ENCODE measurements at regions not wholly inside any gene's neighbourhood (a gene's known extent, or its start where the extent isn't known, plus 50 kb on each side); places are given as distances from the start of the nearest gene placed in this dataset.

DNA sequence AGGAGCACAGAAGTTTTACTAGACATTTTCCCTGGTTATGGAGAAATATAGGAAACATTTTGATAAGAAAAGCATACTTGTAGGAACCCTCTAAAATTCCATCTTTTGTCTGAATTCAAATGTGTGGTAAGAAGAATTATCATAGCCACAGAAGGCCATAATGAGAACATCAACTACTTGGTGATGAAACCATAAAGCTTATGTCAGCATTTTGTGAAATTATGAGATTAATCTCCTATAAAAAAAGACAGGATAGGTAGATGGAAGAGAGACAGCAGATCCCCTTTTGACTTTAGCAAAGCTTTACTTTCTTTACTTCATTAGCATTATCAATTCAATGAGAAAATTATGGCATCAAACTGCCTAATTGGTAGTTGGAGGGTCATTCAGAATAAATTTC lies 697.0 kb downstream of the IGSF11 start:
- Histone ChIP-seq H3K36me3 (ENCODE audit: insufficient read depth, low read length) (no peaks in the 10 kb centered on the region), H3K9me3 (ENCODE audit: control insufficient read depth in 1 of 2, insufficient read depth in 1 of 2, low read length in 2 of 2) (peaks cover 4 to 9% of the 10 kb centered on the region in 2 experiments), H3K4me1 (ENCODE audit: insufficient read depth, low read length) (no peaks in the 10 kb centered on the region), H3K27me3 (ENCODE audit: control insufficient read depth in 1 of 2, insufficient read depth in 2 of 2, low read length in 2 of 2) (no peaks in the 10 kb centered on the region), H3K27ac (ENCODE audit: low read depth in 1 of 2, low read length in 2 of 2) (no peak overlapping the region), H3K4me3 (ENCODE audit: low read length) (no peak overlapping the region)
- no peak for DNase-seq
- ATAC-seq (ENCODE audit: poor library complexity) = no peak
- H3K4me1 Mint-ChIP-seq (ENCODE audit: low read depth) = no peaks in the 10 kb centered on the region
- no peak overlapping the region for H3K4me3 Mint-ChIP-seq
- CTCF ChIA-PET = no interaction called here
- TF ChIP-seq, protein P1, sequence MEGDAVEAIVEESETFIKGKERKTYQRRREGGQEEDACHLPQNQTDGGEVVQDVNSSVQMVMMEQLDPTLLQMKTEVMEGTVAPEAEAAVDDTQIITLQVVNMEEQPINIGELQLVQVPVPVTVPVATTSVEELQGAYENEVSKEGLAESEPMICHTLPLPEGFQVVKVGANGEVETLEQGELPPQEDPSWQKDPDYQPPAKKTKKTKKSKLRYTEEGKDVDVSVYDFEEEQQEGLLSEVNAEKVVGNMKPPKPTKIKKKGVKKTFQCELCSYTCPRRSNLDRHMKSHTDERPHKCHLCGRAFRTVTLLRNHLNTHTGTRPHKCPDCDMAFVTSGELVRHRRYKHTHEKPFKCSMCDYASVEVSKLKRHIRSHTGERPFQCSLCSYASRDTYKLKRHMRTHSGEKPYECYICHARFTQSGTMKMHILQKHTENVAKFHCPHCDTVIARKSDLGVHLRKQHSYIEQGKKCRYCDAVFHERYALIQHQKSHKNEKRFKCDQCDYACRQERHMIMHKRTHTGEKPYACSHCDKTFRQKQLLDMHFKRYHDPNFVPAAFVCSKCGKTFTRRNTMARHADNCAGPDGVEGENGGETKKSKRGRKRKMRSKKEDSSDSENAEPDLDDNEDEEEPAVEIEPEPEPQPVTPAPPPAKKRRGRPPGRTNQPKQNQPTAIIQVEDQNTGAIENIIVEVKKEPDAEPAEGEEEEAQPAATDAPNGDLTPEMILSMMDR (IDR thresholded peaks at IDR 0.05) = no peak
- POLR2A ChIA-PET = no interaction called here
- no peak overlapping the region for H3K27ac Mint-ChIP-seq
- H3K27me3 Mint-ChIP-seq = no peaks in the 10 kb centered on the region
- H3K36me3 Mint-ChIP-seq (ENCODE audit: low read depth) = no peaks in the 10 kb centered on the region
- intact Hi-C loops (cut with DNase I, micrococcal nuclease) = no loop called here
- peaks cover 3% of the 10 kb centered on the region for H3K9me3 Mint-ChIP-seq

DNA sequence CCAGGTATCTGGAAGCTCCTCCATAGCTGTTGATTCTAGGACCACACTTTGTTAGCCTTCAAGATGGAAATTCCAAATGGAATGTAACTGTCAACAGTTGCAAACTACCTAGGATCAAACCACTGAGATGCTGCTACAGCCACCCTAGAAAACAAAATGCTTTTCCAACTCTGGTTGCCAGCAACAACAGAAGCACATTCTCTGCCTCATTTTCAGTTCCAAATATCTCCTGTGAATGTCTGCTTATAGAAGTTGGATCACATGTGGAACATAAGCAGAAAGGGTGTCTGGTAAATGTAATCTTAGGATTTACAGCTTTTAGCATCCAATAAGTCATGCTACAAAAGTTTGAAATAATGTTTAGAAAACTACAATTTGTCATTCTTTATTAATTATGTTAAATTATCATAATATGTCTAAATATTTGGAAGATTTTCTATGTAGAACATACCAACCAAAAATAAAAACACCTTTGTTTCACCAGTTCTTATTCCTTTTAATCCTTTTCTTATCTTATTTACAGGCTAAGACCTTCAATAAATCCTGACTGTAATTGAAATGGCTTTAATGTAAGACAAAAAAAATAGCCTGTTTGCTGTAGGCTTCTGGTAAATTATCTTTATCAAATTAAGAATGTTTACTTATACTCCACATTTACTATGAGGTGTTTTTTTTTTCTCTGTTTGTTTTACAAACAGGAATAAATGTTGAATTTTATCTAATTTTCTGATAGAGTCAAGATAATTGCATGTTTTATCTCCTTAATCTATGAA lies 687.1 kb downstream of the IGSF11 start:
- ChIA-PET CTCF (no interaction called here), POLR2A (no interaction called here)
- H3K4me1 ChIP-seq (ENCODE audit: insufficient read depth, low read length) = no peaks in the 10 kb centered on the region
- peaks cover 8% of the 10 kb centered on the region for H3K9me3 Mint-ChIP-seq
- intact Hi-C loops (cut with DNase I, micrococcal nuclease) = no loop called here
- ATAC-seq (ENCODE audit: poor library complexity) = no peak
- no peaks in the 10 kb centered on the region for H3K36me3 Mint-ChIP-seq (ENCODE audit: low read depth)
- H3K27ac Mint-ChIP-seq = no peak overlapping the region
- H3K4me1 Mint-ChIP-seq (ENCODE audit: low read depth) = no peaks in the 10 kb centered on the region
- TF ChIP-seq, protein P1 (IDR thresholded peaks at IDR 0.05) = no peak
- H3K4me3 Mint-ChIP-seq = no peak overlapping the region
- H3K27ac ChIP-seq (ENCODE audit: low read depth in 1 of 2, low read length in 2 of 2) = no peak overlapping the region
- no peaks in the 10 kb centered on the region for H3K27me3 ChIP-seq (ENCODE audit: control insufficient read depth in 1 of 2, insufficient read depth in 2 of 2, low read length in 2 of 2)
- H3K9me3 ChIP-seq (ENCODE audit: control insufficient read depth in 1 of 2, insufficient read depth in 1 of 2, low read length in 2 of 2) = peaks cover 0 to 5% of the 10 kb centered on the region in 2 experiments
- no peaks in the 10 kb centered on the region for H3K27me3 Mint-ChIP-seq
- no peaks in the 10 kb centered on the region for H3K36me3 ChIP-seq (ENCODE audit: insufficient read depth, low read length)
- no peak overlapping the region for H3K4me3 ChIP-seq (ENCODE audit: low read length)
- no peak for DNase-seq

DNA sequence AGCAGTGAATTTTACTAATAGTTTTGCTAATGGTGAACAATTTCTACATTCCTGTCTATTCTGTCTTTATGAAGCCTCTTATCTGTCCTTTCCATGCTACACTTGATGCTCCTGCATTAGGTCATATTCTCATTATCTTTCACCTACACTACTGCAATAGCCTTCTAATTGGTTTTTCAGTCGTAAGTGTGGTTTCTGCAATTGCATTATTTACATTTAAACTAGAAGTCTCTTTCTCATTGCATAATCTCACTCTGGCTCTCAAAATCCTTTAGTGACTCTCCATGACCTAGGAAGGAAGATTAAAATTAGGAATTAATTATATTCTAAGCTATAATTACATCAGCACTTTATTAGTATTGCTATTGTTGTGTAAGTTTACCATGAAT lies 686.5 kb downstream of the IGSF11 start:
- POLR2A ChIA-PET = no interaction called here
- no peaks in the 10 kb centered on the region for H3K36me3 Mint-ChIP-seq (ENCODE audit: low read depth)
- CTCF ChIA-PET = no interaction called here

More for the DNA sequence above, 686.5 kb downstream of the IGSF11 start:
- no peaks in the 10 kb centered on the region for H3K27me3 Mint-ChIP-seq
- H3K9me3 Mint-ChIP-seq = peaks cover 8% of the 10 kb centered on the region
- intact Hi-C loops (cut with DNase I, micrococcal nuclease) = no loop called here
- H3K27ac ChIP-seq (ENCODE audit: low read depth in 1 of 2, low read length in 2 of 2) = no peak overlapping the region
- ATAC-seq (ENCODE audit: poor library complexity) = no peak
- H3K4me1 Mint-ChIP-seq (ENCODE audit: low read depth) = no peaks in the 10 kb centered on the region
- no peaks in the 10 kb centered on the region for H3K4me1 ChIP-seq (ENCODE audit: insufficient read depth, low read length)
- H3K36me3 ChIP-seq (ENCODE audit: insufficient read depth, low read length) = no peaks in the 10 kb centered on the region
- H3K4me3 Mint-ChIP-seq = no peak overlapping the region
- H3K27ac Mint-ChIP-seq = no peak overlapping the region
- no peak for DNase-seq
- H3K4me3 ChIP-seq (ENCODE audit: low read length) = no peak overlapping the region
- H3K9me3 ChIP-seq (ENCODE audit: control insufficient read depth in 1 of 2, insufficient read depth in 1 of 2, low read length in 2 of 2) = peaks cover 0 to 5% of the 10 kb centered on the region in 2 experiments
- H3K27me3 ChIP-seq (ENCODE audit: control insufficient read depth in 1 of 2, insufficient read depth in 2 of 2, low read length in 2 of 2) = no peaks in the 10 kb centered on the region
- TF ChIP-seq, protein P1 (IDR thresholded peaks at IDR 0.05) = no peak

Measured in CD4-positive, alpha-beta T cell (primary cell).